Immature natural killer cell (primary cell): ENCODE measurements at regions not wholly inside any gene's neighbourhood (a gene's known extent, or its start where the extent isn't known, plus 50 kb on each side); places are given as distances from the start of the nearest gene placed in this dataset.
"Not testable (repeated sequence)": the region's sequence is repeated elsewhere in the genome, so short reads cannot be mapped to it uniquely, and the experiment has no call there.

Experiments
- DNase-seq, 3 donors: peaks; one replicate each; pipeline ENCODE4 v3.0.0; 2022; ENCODE audit warnings: mixed read lengths in 1 of 3
- H3K27ac Mint-ChIP-seq, 6 donors: one replicate each; pipeline ENCODE4 v1.8.0; 2020; ENCODE audit warnings: mixed read lengths in 6 of 6, mild to moderate bottlenecking in 5 of 6, inconsistent platforms in 4 of 6, moderate library complexity in 3 of 6
- H3K27me3 Mint-ChIP-seq, 3 donors: one replicate each; pipeline ENCODE4 v1.8.0; 2020 to 2021; ENCODE audit warnings: low read depth in 3 of 3, mild to moderate bottlenecking in 3 of 3, mixed read lengths in 3 of 3, moderate library complexity in 3 of 3, inconsistent platforms in 1 of 3
- H3K36me3 Mint-ChIP-seq, 3 donors: one replicate each; pipeline ENCODE4 v1.8.0; 2020; ENCODE audit warnings: mixed read lengths in 3 of 3, inconsistent platforms in 2 of 3, mild to moderate bottlenecking in 2 of 3
- H3K4me1 Mint-ChIP-seq, 2 donors: one replicate each; pipeline ENCODE4 v1.8.0; 2020; ENCODE audit warnings: inconsistent platforms in 2 of 2, mild to moderate bottlenecking in 2 of 2, mixed read lengths in 2 of 2, moderate library complexity in 1 of 2
- H3K4me3 Mint-ChIP-seq, 5 donors: one replicate each; pipeline ENCODE4 v1.8.0; 2020; ENCODE audit warnings: mild to moderate bottlenecking in 5 of 5, mixed read lengths in 5 of 5, inconsistent platforms in 3 of 5, moderate library complexity in 3 of 5
- H3K9me3 Mint-ChIP-seq, 6 donors: one replicate each; pipeline ENCODE4 v1.8.0; 2020; ENCODE audit warnings: mild to moderate bottlenecking in 6 of 6, mixed read lengths in 6 of 6, inconsistent platforms in 4 of 6, moderate library complexity in 3 of 6

- no peaks in the 10 kb centered on the region for H3K9me3 Mint-ChIP-seq
- no peaks in the 10 kb centered on the region for H3K4me1 Mint-ChIP-seq
- H3K36me3 Mint-ChIP-seq: no peaks in the 10 kb centered on the region
- peaks cover 5 to 8% (median 5%) of the 10 kb centered on the region in 3 donors for H3K27me3 Mint-ChIP-seq
- no peak overlapping the region for H3K27ac Mint-ChIP-seq
- H3K4me3 Mint-ChIP-seq: no peak overlapping the region
- no peak for DNase-seq
These were observed 145.4 kb downstream of the MTX2 start for GRCh38 chr2:176414641-176415040.

GRCh38 chr2:176415174-176415895, 146.1 kb downstream of the MTX2 start:
- no peaks in the 10 kb centered on the region for H3K9me3 Mint-ChIP-seq
- H3K36me3 Mint-ChIP-seq: no peaks in the 10 kb centered on the region
- no peak overlapping the region for H3K4me3 Mint-ChIP-seq
- no peak overlapping the region for H3K27ac Mint-ChIP-seq
- H3K4me1 Mint-ChIP-seq: no peaks in the 10 kb centered on the region
- peaks cover 2 to 5% (median 2%) of the 10 kb centered on the region in 3 donors for H3K27me3 Mint-ChIP-seq
- DNase-seq: no peak

GRCh38 chr2:176415937-176416499, 146.8 kb downstream of the MTX2 start:
- DNase-seq: no peak
- Mint-ChIP-seq H3K9me3 (no peaks in the 10 kb centered on the region), H3K4me3 (no peak overlapping the region), H3K36me3 (no peaks in the 10 kb centered on the region), H3K27me3 (peaks cover 0 to 2% (median 2%) of the 10 kb centered on the region in 3 donors), H3K27ac (no peak overlapping the region), H3K4me1 (no peaks in the 10 kb centered on the region)

GRCh38 chr2:176418768-176419167, 149.5 kb downstream of the MTX2 start:
- Mint-ChIP-seq H3K27ac (no peak overlapping the region), H3K36me3 (no peaks in the 10 kb centered on the region), H3K4me1 (no peaks in the 10 kb centered on the region), H3K4me3 (no peak overlapping the region), H3K27me3 (peaks cover 0 to 4% (median 0%) of the 10 kb centered on the region in 3 donors), H3K9me3 (no peaks in the 10 kb centered on the region)
- no peak for DNase-seq

- no peak overlapping the region for H3K4me3 Mint-ChIP-seq
- H3K27me3 Mint-ChIP-seq: peaks cover 0 to 5% (median 0%) of the 10 kb centered on the region in 3 donors
- no peaks in the 10 kb centered on the region for H3K36me3 Mint-ChIP-seq
- H3K9me3 Mint-ChIP-seq: no peaks in the 10 kb centered on the region
- H3K4me1 Mint-ChIP-seq: no peaks in the 10 kb centered on the region
- DNase-seq: no peak
- no peak overlapping the region for H3K27ac Mint-ChIP-seq
These were observed 150.4 kb downstream of the MTX2 start for GRCh38 chr2:176419591-176420071.

- no peak overlapping the region for H3K27ac Mint-ChIP-seq
- no peak for DNase-seq
- no peaks in the 10 kb centered on the region for H3K9me3 Mint-ChIP-seq
- H3K4me3 Mint-ChIP-seq: no peak overlapping the region
- peaks cover 0 to 6% (median 2%) of the 10 kb centered on the region in 3 donors for H3K27me3 Mint-ChIP-seq
- no peaks in the 10 kb centered on the region for H3K4me1 Mint-ChIP-seq
- H3K36me3 Mint-ChIP-seq: no peaks in the 10 kb centered on the region
These were observed 152.2 kb downstream of the MTX2 start for GRCh38 chr2:176421297-176422050.

GRCh38 chr2:176423819-176424218, 154.6 kb downstream of the MTX2 start:
- DNase-seq: no peak
- H3K4me3 Mint-ChIP-seq: no peak overlapping the region
- no peaks in the 10 kb centered on the region for H3K4me1 Mint-ChIP-seq
- H3K9me3 Mint-ChIP-seq: peaks cover 0 to 5% (median 0%) of the 10 kb centered on the region in 6 donors
- H3K36me3 Mint-ChIP-seq: no peaks in the 10 kb centered on the region
- H3K27ac Mint-ChIP-seq: no peak overlapping the region
- H3K27me3 Mint-ChIP-seq: peaks cover 5 to 6% (median 6%) of the 10 kb centered on the region in 3 donors

GRCh38 chr2:176424746-176425145, 155.5 kb downstream of the MTX2 start:
- Mint-ChIP-seq H3K27ac (no peak overlapping the region), H3K36me3 (no peaks in the 10 kb centered on the region)

GRCh38 chr2:176427549-176427948, 158.3 kb downstream of the MTX2 start:
- H3K27me3 Mint-ChIP-seq: peaks cover 2 to 6% (median 5%) of the 10 kb centered on the region in 3 donors
- no peak for DNase-seq
- H3K4me1 Mint-ChIP-seq: no peaks in the 10 kb centered on the region
- H3K9me3 Mint-ChIP-seq: peaks cover 0 to 7% (median 0%) of the 10 kb centered on the region in 6 donors
- no peak overlapping the region for H3K4me3 Mint-ChIP-seq
- no peaks in the 10 kb centered on the region for H3K36me3 Mint-ChIP-seq
- H3K27ac Mint-ChIP-seq: no peak overlapping the region

More at GRCh38 chr2:176424746-176425145, 155.5 kb downstream of the MTX2 start:
- Mint-ChIP-seq H3K27me3 (peaks cover 5 to 6% (median 6%) of the 10 kb centered on the region in 3 donors), H3K4me1 (no peaks in the 10 kb centered on the region), H3K9me3 (peaks cover 0 to 7% (median 0%) of the 10 kb centered on the region in 6 donors), H3K4me3 (no peak overlapping the region)
- DNase-seq: no peak

GRCh38 chr2:176428944-176429469, 159.8 kb downstream of the MTX2 start:
- H3K4me3 Mint-ChIP-seq, H3K9me3 Mint-ChIP-seq, DNase-seq, H3K36me3 Mint-ChIP-seq, H3K4me1 Mint-ChIP-seq, H3K27ac Mint-ChIP-seq: not testable (repeated sequence)
- peaks cover 2 to 14% (median 12%) of the 10 kb centered on the region in 3 donors for H3K27me3 Mint-ChIP-seq

GRCh38 chr2:176432434-176432833, 163.2 kb downstream of the MTX2 start:
- no peak overlapping the region for H3K4me3 Mint-ChIP-seq
- H3K9me3 Mint-ChIP-seq: peaks cover 0 to 7% (median under 1%) of the 10 kb centered on the region in 6 donors
- DNase-seq: no peak
- H3K4me1 Mint-ChIP-seq: no peaks in the 10 kb centered on the region
- H3K27me3 Mint-ChIP-seq: peaks cover 0 to 13% (median 11%) of the 10 kb centered on the region in 3 donors
- H3K27ac Mint-ChIP-seq: no peak overlapping the region
- no peaks in the 10 kb centered on the region for H3K36me3 Mint-ChIP-seq

GRCh38 chr2:176435729-176436128, 166.5 kb downstream of the MTX2 start:
- Mint-ChIP-seq H3K27me3 (peaks cover 0 to 16% (median 8%) of the 10 kb centered on the region in 3 donors), H3K4me3 (no peak overlapping the region), H3K36me3 (no peaks in the 10 kb centered on the region), H3K9me3 (peaks cover 0 to 5% (median under 1%) of the 10 kb centered on the region in 6 donors), H3K27ac (no peak overlapping the region), H3K4me1 (no peaks in the 10 kb centered on the region)
- DNase-seq: no peak

GRCh38 chr2:176443946-176444345, 174.7 kb downstream of the MTX2 start:
- DNase-seq: no peak
- peaks cover 0 to 2% (median 0%) of the 10 kb centered on the region in 6 donors for H3K9me3 Mint-ChIP-seq
- peaks cover 0 to 2% of the 10 kb centered on the region in 2 donors for H3K4me1 Mint-ChIP-seq

GRCh38 chr2:176445956-176446355, 176.7 kb downstream of the MTX2 start:
- no peak for DNase-seq
- H3K4me3 Mint-ChIP-seq: no peak overlapping the region
- H3K27ac Mint-ChIP-seq: no peak overlapping the region
- H3K27me3 Mint-ChIP-seq: peaks cover 2 to 6% (median 5%) of the 10 kb centered on the region in 3 donors
- H3K4me1 Mint-ChIP-seq: peaks cover 0 to 2% of the 10 kb centered on the region in 2 donors
- H3K36me3 Mint-ChIP-seq: no peaks in the 10 kb centered on the region
- peaks cover 0 to 2% (median 0%) of the 10 kb centered on the region in 6 donors for H3K9me3 Mint-ChIP-seq

More at GRCh38 chr2:176443946-176444345, 174.7 kb downstream of the MTX2 start:
- H3K27me3 Mint-ChIP-seq: peaks cover 0 to 9% (median 5%) of the 10 kb centered on the region in 3 donors
- H3K27ac Mint-ChIP-seq: no peak overlapping the region
- no peak overlapping the region for H3K4me3 Mint-ChIP-seq
- H3K36me3 Mint-ChIP-seq: no peaks in the 10 kb centered on the region
